ENCODE measurements at regions not wholly inside any gene's neighbourhood (a gene's known extent, or its start where the extent isn't known, plus 50 kb on each side); places are given as distances from the start of the nearest gene placed in this dataset.
"Not testable (repeated sequence)": the region's sequence is repeated elsewhere in the genome, so short reads cannot be mapped to it uniquely, and the experiment has no call there.

GRCh38 chr16:35102780-35103403 lies 1643.5 kb downstream of the TP53TG3F start:
- no peak for TF ChIP-seq CTCF (conservative IDR thresholded peaks at IDR 0.05)
- H3K27ac ChIP-seq = no peak overlapping the region

- H3K27ac ChIP-seq = not testable (repeated sequence)
Observed at GRCh38 chr16:35111772-35112171, 1652.4 kb downstream of the TP53TG3F start.

GRCh38 chr16:35131429-35131828 lies 1672.0 kb downstream of the TP53TG3F start:
- TF ChIP-seq CTCF (conservative IDR thresholded peaks at IDR 0.05) = no peak
- H3K27ac ChIP-seq = no peak overlapping the region

GRCh38 chr16:35134471-35134870 lies 1675.1 kb downstream of the TP53TG3F start:
- no peak overlapping the region for H3K27ac ChIP-seq

GRCh38 chr16:35140293-35140986 lies 1681.0 kb downstream of the TP53TG3F start:
- no peak overlapping the region for H3K27ac ChIP-seq
- TF ChIP-seq CTCF (conservative IDR thresholded peaks at IDR 0.05) = no peak

More at GRCh38 chr16:35134471-35134870, 1675.1 kb downstream of the TP53TG3F start:
- no peak for TF ChIP-seq CTCF (conservative IDR thresholded peaks at IDR 0.05)

- TF ChIP-seq CTCF (conservative IDR thresholded peaks at IDR 0.05) = no peak
- no peak overlapping the region for H3K27ac ChIP-seq
Observed at GRCh38 chr16:35141303-35141702, 1681.9 kb downstream of the TP53TG3F start.

GRCh38 chr16:35142147-35142808 lies 1682.9 kb downstream of the TP53TG3F start:
- H3K27ac ChIP-seq = no peak overlapping the region
- TF ChIP-seq CTCF (conservative IDR thresholded peaks at IDR 0.05) = no peak

- TF ChIP-seq CTCF (conservative IDR thresholded peaks at IDR 0.05) = no peak
- H3K27ac ChIP-seq = no peak overlapping the region
Observed at GRCh38 chr16:35142809-35143192, 1683.4 kb downstream of the TP53TG3F start.

All from VCaP (cell line).